HG02678 (cell line): ENCODE measurements at regions not wholly inside any gene's neighbourhood (a gene's known extent, or its start where the extent isn't known, plus 50 kb on each side); places are given as distances from the start of the nearest gene placed in this dataset.

ENCODE experiments used
- ATAC-seq: cut with Tn5 transposase; IDR thresholded peaks from one replicate; pipeline ENCODE4 v1.9.1; 2021; ENCODE audit warnings: mild to moderate bottlenecking, moderate library complexity; ENCODE audit not compliant: unreplicated experiment

DNA sequence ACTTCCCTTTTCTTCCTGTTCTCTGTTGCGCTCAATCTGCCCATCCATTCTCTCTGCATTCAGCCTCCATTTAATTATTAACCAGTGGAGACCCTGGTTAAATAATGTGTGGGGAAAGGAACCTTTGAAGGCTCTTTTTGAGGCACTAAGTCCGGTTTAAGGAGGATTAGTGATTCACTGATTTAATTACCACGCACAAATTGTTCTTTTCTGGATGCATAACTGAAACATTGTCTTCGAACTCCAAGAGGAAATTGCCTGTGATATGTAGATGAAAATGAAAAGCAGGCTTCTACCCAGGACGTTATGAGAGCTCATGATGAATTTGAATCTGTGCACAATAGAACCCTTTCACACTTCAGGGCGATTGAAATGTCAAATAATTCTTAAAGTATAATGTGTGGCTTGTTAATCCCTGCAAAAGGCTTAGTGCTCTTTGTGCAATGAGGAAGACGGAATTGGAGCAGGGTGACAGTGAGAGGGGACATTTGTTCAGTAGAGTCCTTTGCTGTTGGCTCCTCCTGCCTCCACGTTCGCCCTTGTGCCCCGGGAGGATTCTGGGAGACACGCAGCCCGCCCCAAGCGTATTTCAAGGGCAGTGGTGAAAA, 51.1 kb upstream of the ZNF236 start:
- no peak for ATAC-seq

DNA sequence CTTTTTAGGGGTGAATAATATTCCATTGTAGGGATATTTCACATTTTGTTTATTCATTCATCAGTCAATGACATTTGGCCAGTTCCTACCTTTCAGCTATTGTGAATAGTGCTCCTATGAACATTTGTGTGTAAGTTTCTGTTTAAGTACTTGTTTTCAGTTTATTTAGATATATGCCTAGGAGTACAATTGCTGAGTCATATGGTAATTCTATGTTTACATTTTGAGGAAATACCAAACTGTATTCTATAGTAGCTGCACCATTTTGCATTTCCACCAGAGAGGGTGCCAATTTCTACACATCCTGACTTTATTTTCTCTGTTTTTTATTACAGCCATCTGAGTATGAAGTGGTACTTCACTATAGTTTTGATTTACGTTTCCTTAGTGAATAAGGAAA, 54.4 kb upstream of the ZNF236 start:
- no peak for ATAC-seq

DNA sequence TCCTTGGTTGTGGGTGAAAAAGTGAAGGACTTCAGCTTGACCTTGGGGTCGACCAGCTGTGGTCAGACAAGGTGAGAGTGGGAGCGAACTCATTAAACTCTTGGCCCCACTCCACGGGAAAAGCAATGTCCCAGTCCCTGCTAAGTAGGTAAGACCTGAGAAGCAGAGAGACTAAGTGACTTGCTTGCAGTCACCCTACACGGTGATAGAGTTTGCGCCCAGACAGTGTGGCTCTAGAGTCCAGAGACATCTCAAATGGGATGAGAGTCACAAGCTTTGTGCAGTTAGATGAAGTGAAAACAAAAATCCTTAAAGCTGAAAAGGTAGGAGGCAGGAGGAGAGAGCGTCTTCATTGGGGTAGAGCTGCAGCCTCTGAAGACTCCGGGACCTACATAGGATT, 55.9 kb upstream of the ZNF236 start:
- no peak for ATAC-seq

GRCh38 chr18:76765649-76766048, 56.7 kb upstream of the ZNF236 start:
- ATAC-seq, result no peak

DNA sequence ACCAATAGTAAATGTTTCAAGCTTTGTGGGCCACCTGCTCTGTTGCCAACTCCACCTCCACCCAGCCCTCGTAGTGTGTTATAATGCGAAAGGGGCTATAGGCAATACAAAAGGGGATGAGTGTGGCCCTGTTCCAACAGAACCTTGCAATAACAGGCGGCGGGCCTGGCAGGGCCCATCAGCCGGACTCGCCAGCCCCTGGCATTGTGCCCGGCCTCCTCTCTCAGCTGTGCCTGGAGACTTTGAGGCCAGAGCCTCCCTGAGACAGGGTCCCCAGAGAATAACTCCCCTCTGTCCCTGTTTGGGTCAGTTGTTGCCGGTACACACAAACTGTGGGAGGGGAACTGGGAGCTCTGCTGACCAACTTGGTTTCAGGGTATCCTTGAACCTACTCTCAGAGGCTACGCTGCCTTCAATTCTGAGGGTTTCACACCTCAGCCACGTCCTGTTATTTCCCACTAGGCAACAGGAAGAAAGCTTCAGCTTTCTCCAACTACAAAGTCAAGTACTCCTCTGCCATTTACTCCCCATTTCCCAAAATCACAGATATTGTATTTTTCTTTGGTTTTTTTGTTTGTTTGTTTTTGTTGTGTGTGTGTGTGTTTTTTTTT, 58.0 kb upstream of the ZNF236 start:
- no peak for ATAC-seq

DNA sequence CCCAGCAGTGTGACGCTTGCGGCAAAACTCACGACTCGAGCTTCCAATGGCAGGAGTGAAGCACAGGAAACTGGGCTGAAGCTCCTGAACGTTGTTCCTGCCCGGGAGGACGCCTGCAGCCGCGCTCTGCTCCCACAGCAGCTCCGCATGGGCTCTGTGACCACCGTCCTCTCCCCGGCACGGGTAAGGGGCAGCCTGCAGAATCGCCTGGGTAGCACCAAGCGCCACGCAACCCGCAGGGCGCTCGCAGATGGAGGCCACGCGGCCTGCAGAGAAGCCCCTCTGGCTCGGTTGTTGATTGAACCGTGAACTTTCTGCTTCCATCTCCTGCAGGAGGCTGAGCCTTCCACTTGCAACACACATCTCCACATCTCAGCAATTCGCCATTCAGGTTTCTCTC, 63.3 kb upstream of the ZNF236 start:
- no peak for ATAC-seq

DNA sequence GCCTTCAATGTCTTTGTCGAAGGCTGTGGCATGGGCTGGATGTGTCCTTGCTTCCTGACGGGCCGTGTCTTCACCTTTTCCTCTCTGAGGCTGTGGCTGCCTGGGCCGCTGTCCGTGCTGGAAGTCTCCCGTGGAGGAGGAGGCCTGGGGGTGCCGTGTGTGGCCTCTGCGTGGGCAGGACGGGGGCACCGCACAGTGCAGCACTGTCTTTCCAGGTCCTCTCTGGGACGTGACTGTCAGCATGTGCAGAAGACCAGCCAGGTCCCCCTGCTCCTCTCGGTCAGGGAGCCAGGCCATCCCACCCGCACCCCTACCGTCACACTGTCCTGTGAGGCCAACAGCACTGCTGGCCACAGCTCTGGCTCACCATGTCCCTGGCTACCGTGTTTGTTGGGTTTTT, 64.4 kb upstream of the ZNF236 start:
- no peak for ATAC-seq

DNA sequence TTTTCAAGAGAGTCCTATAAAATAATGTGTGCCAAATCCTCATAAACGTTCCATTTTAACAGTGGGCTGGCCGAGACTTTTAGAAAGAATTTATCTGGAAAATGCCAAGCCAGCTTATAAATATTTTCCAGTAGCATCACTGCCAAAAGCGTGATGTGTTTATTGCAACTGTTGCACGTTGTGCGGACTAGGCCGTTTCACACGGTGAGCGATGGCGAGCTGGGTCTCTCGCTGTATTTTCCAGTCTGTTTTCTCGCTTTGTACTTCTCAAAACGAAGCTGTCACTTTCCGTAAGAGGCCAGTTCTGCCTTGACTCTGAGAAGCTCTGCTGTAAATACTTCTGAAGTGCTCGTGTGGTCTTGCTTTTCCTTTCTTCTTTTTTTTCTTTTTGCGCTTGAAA, 65.0 kb upstream of the ZNF236 start:
- ATAC-seq, result no peak

DNA sequence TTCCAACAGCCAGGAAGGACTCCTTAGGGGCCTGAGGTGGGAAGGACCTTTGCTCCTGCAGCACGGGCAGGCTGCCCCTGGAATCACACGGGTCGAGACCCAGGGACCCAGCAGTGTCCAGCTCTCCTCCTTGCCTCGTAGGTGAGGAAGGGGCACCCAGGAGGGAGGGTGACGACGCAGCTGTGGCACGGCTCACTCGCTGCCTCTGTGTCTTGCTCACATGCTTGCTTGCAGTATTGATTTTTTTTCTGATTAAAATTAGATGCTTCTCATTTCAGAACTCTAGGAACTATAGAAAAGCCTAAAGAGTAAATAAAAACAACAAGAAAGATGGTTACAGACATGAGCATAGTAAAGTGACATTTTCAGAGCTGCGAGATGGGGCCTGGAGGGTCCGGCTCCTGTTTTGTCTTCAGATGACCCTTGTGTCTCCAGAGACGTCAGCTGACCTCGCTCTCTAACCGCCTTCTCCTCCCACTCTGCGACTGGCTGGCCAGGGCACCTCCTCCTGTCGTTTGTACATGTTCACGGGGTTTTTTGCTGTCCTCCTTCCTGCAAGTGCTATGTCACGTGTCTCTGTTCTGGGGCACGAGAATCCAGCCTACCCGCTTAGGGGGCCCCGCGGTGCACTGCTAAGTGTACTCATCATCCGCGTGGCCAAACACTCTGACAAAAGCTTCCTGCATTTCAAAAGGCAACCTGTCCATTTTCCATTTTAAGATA, 65.7 kb upstream of the ZNF236 start:
- no peak for ATAC-seq

DNA sequence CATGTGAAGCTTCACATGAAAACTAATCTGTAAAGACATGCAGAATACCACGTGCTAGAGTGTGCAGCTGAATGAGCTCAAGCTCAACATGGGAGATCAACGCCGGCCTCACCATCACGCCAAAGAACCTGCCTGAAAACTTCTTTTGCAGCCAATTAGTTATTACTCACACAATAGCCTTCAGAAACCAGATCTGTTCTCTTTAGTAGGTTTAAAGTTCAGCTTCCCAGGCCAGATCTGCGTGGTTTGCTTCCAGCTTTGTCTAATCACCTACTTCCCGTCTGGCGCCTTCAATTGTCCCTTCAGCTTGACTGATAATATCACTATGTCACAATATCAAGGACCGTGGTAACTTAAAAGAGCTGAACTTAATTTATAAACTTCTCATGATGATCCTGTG, 68.0 kb upstream of the ZNF236 start:
- ATAC-seq, result no peak

- ATAC-seq, result no peak
Measured at GRCh38 chr18:76752400-76752799, 70.0 kb upstream of the ZNF236 start.

GRCh38 chr18:76750917-76751890, 71.2 kb upstream of the ZNF236 start:
- no peak for ATAC-seq

DNA sequence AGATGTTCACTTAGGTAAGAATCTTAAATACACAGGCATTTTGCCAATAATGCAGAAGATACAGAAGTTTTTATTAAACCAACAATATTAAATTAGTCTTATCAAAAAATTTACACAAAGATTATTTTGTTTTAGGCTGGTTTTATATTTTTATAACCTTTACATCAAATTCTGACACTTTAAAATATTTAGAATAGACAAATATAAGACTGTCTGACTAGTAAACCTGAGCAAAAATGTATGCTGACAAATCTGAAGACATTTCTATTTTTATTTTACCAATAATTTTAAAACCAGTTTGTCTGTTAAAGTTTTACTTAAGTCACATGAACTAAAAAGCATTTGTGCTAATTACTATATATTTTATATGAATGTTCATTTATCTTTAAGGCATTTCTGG, 72.1 kb upstream of the ZNF236 start:
- ATAC-seq, result no peak

DNA sequence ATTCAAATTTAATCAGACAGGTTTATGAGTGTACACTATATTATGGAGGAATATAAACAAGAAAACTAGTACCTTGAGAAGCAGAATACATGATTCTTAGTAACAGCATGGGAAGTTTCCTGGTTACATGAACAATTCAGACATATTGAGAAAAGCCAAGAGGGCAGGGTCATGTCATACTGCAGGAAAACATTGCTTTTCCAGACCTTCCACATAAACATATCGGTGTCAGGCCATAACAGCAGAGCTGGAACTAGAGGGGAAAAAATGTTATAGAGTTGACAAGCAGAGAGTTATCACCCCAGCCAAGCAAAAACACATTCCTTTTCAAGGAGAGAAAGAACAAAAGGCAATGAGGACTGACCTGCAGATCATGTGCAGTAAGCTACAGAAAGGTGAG, 74.7 kb upstream of the ZNF236 start:
- ATAC-seq, result no peak

- no peak for ATAC-seq
Measured at GRCh38 chr18:76741346-76741745, 81.0 kb upstream of the ZNF236 start.

- ATAC-seq, result no peak
Measured at GRCh38 chr18:76736309-76736708, 86.0 kb upstream of the ZNF236 start.

DNA sequence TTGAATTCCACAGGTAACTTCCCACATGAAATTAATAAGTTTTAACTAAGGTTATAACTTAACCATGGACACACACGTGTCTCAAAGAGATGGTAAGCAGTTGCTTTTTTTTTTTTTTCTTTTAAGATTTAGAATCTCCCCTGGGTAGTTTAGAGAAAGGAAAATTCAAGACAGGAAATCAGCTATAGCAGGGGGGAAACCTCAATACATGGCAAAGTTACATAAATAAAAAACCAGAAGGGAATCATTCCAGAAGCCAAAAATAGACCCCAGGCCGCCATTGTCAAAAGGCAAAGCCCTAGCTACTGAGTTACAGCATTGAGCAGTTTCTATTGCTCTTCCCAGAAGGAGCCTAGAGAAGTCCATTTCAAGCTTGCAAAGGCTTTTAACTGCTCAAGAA, 91.5 kb upstream of the ZNF236 start:
- ATAC-seq, result no peak

DNA sequence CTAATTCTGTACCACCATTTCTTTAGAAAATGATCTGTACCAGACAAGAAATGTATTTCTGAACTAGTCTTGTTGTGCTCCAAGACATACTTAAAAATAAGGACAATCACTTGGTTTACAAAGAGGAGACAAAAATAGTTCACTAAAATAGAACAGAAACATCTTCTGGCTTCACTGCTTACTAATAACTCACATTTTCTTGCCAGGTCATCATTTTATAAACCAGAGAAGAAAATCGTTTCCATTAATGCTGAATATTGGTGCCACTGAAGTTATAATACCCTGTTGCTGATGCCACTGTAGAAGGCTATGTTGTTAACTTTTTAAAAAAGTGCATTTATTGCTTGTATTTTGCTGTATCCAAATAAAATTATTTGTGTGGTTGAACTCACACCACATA, 94.8 kb upstream of the ZNF236 start:
- no peak for ATAC-seq

GRCh38 chr18:76725445-76725844, 96.9 kb upstream of the ZNF236 start:
- ATAC-seq, result no peak

- no peak for ATAC-seq
Measured at GRCh38 chr18:76722224-76723061, 99.9 kb upstream of the ZNF236 start.
